ENCODE measurements at regions not wholly inside any gene's neighbourhood (a gene's known extent, or its start where the extent isn't known, plus 50 kb on each side); places are given as distances from the start of the nearest gene placed in this dataset.
"Not testable (repeated sequence)": the region's sequence is repeated elsewhere in the genome, so short reads cannot be mapped to it uniquely, and the experiment has no call there.

DNA sequence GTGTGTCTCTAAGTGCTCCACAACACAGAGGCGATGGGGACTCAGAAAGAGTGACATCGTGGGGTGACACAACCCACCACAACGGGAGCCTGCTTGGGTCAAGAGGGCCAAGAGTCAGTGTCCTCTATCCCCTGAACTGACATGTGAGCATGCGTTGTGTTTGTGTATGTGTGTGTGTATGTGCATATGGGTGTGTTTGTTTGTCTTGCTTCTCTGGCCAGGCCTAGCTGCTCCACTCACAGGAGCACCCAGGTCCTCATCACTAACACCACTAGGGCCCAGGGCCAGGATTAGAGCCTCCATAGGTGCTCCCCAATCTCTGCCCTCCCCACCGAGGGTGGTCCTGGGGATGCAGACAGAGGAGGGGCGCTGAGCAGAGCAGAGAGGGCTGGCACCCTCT, 115.0 kb upstream of the CTSV start:
- Mint-ChIP-seq H3K4me3 (no peak overlapping the region), H3K9me3 (no peaks in the 10 kb centered on the region), H3K4me1 (ENCODE audit: unreplicated experiment) (no peaks in the 10 kb centered on the region), H3K27me3 (no peaks in the 10 kb centered on the region), H3K27ac (no peak overlapping the region), H3K36me3 (peaks cover 9% of the 10 kb centered on the region)
- TF ChIP-seq, protein P1, sequence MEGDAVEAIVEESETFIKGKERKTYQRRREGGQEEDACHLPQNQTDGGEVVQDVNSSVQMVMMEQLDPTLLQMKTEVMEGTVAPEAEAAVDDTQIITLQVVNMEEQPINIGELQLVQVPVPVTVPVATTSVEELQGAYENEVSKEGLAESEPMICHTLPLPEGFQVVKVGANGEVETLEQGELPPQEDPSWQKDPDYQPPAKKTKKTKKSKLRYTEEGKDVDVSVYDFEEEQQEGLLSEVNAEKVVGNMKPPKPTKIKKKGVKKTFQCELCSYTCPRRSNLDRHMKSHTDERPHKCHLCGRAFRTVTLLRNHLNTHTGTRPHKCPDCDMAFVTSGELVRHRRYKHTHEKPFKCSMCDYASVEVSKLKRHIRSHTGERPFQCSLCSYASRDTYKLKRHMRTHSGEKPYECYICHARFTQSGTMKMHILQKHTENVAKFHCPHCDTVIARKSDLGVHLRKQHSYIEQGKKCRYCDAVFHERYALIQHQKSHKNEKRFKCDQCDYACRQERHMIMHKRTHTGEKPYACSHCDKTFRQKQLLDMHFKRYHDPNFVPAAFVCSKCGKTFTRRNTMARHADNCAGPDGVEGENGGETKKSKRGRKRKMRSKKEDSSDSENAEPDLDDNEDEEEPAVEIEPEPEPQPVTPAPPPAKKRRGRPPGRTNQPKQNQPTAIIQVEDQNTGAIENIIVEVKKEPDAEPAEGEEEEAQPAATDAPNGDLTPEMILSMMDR (conservative IDR thresholded peaks at IDR 0.05) = no peak
- DNase-seq (ENCODE audit: extremely low spot score, unreplicated experiment) = no peak

DNA sequence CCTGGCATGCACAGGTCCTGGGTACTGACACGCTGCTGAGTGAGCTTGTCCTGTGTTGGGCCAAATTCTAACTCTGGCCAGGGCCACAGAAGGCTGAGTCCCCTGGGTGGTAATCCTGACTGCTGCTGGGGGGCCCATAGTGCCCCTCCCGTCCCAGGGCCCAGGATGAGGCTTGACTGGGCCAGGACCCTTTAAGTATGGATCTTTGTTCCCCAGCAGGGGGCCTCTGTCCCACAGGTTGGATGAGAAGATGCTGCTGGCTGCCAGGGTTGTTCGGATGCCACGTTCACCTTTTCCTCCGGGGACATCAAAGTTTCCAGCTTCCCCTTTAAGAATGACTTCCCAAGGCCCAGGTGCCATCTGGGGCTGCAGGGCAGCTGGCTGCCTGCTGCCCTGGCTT, 114.2 kb upstream of the CTSV start:
- not testable (repeated sequence) for H3K27me3 Mint-ChIP-seq; H3K36me3 Mint-ChIP-seq; DNase-seq (ENCODE audit: extremely low spot score, unreplicated experiment); H3K27ac Mint-ChIP-seq; H3K9me3 Mint-ChIP-seq; H3K4me3 Mint-ChIP-seq; H3K4me1 Mint-ChIP-seq (ENCODE audit: unreplicated experiment)

DNA sequence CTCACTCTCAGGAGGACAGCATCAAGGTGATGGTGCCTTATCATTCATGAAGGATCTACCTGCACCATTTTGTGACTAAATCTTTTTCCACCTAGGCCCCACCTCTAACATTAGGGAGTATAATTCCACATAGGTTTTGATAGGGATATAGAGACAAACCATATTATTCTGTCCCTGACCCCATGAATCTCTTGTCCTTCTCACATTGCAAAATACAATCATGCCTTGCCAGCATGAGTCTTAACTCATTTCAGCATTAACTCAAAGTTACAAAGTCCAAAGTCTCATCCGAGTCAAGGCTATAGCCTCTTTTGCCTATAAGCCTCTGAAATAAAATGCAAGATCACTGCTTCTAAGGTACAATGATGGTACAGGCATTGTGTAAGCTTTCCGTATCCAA, 111.5 kb upstream of the CTSV start:
- H3K4me1 Mint-ChIP-seq (ENCODE audit: unreplicated experiment); H3K27me3 Mint-ChIP-seq: not testable (repeated sequence)

DNA sequence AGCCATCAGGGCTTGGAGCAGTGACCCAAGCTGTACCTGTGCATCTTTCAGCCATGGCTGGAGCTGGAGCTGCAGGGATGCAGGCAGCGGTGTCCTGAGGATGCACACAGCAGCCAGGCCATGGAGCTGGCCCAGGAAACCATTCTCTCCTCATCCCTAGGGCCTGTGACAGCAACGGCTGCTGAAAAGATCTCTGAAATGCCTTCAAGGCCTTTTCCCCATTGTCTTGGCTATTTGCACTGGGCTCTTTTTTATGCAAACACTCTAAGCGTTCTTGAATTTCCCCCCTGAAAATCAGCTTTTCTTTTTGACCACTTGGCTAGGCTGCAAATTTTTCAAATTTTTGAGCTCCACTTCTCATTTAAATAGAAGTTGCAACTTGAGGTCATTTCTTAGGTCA, 109.5 kb upstream of the CTSV start:
- not testable (repeated sequence) for H3K4me3 Mint-ChIP-seq; H3K9me3 Mint-ChIP-seq; DNase-seq (ENCODE audit: extremely low spot score, unreplicated experiment); H3K27ac Mint-ChIP-seq; H3K4me1 Mint-ChIP-seq (ENCODE audit: unreplicated experiment); H3K27me3 Mint-ChIP-seq; H3K36me3 Mint-ChIP-seq

More for the DNA sequence above, 111.5 kb upstream of the CTSV start:
- not testable (repeated sequence) for H3K27ac Mint-ChIP-seq; H3K4me3 Mint-ChIP-seq; H3K36me3 Mint-ChIP-seq; H3K9me3 Mint-ChIP-seq; DNase-seq (ENCODE audit: extremely low spot score, unreplicated experiment)

DNA sequence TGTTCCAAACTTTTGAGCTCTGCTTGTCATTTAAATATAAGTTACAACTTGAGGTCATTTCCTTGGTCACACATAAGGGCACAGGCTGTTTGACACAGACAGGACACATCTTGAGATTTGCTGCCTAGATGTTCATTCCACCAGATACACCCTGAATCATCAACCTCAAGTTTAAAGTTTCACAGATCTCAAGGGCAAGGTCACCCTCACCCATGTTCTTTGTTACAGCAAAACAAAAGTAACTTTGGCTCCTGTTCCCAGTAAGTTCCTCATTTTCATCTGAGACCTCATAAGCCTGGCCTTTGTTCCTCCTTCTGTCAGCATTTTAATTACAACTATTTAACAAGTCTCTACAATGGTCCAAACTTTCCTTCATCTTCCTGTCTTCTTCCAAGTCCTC, 106.7 kb upstream of the CTSV start:
- not testable (repeated sequence) for H3K36me3 Mint-ChIP-seq; DNase-seq (ENCODE audit: extremely low spot score, unreplicated experiment); H3K9me3 Mint-ChIP-seq; H3K4me1 Mint-ChIP-seq (ENCODE audit: unreplicated experiment); H3K27ac Mint-ChIP-seq; H3K27me3 Mint-ChIP-seq; H3K4me3 Mint-ChIP-seq

DNA sequence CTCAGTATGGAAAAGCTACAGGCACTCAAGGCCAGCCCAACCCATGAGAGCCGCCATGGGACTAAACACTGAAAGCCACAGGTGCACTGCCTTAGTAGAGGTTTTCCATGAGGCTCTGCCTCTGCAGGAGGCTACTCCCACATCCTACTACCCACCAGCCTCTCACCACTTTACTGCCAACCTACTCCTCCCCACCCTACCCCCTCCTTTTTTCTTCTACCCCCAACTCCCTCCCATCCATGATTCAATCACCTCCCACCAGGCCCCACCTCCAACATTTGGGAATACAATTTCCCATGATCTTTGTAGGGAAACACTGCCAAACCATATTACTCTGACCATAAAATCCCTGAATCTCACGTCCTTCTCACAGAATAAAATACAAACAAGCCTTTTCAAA, 101.6 kb upstream of the CTSV start:
- TF ChIP-seq, protein P1 (conservative IDR thresholded peaks at IDR 0.05) = no peak
- H3K27ac Mint-ChIP-seq = no peak overlapping the region
- no peak overlapping the region for H3K4me3 Mint-ChIP-seq
- H3K27me3 Mint-ChIP-seq = no peaks in the 10 kb centered on the region
- no peaks in the 10 kb centered on the region for H3K36me3 Mint-ChIP-seq
- no peaks in the 10 kb centered on the region for H3K9me3 Mint-ChIP-seq
- no peak for DNase-seq (ENCODE audit: extremely low spot score, unreplicated experiment)
- no peaks in the 10 kb centered on the region for H3K4me1 Mint-ChIP-seq (ENCODE audit: unreplicated experiment)

DNA sequence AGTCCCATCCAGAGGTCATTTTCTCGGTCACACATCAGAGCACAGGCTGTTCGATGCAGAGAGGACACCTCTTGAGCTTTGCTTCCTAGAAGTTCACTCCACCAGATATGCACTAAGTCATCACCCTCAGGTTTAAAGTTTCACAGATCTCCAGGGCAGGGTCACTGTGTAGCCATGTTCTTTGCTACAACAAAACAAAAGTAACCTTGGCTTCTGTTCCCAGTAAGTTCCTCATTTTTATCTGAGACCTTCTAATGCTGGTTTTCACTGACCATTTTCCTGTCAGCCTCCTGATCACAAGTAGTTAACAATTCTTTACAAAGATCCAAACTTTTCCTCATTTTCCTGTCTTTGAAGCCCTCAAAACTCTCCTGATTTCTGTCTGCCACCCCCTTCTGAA, 97.5 kb upstream of the CTSV start:
- TF ChIP-seq, protein P1 (conservative IDR thresholded peaks at IDR 0.05) = no peak
- Mint-ChIP-seq H3K9me3 (no peaks in the 10 kb centered on the region), H3K27ac (no peak overlapping the region), H3K4me1 (ENCODE audit: unreplicated experiment) (no peaks in the 10 kb centered on the region), H3K27me3 (no peaks in the 10 kb centered on the region), H3K36me3 (no peaks in the 10 kb centered on the region), H3K4me3 (no peak overlapping the region)
- no peak for DNase-seq (ENCODE audit: extremely low spot score, unreplicated experiment)

DNA sequence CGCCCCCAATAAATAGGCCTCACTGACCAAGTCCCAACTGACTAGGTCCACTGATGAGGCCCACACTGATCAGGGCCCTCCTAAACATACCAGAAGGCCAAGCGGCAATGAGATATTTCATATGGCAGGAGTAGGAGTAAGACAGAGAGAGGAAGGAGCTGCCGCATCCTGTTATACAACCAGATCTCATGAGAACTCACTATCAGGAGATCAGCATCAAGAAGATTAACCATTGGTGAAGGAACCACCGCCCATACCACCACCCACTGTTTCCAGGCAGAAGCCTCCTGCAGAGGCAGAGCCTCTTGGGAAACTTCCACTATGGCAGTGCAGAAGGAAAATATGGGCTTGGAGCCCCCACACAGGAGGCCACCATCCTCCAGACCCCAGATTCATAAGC, 95.0 kb upstream of the CTSV start:
- DNase-seq (ENCODE audit: extremely low spot score, unreplicated experiment); H3K4me1 Mint-ChIP-seq (ENCODE audit: unreplicated experiment); H3K27me3 Mint-ChIP-seq; H3K27ac Mint-ChIP-seq; H3K9me3 Mint-ChIP-seq; H3K36me3 Mint-ChIP-seq; H3K4me3 Mint-ChIP-seq: not testable (repeated sequence)

Measured in type B pancreatic cell (in vitro differentiated cells).